ENCODE measurements at regions not wholly inside any gene's neighbourhood (a gene's known extent, or its start where the extent isn't known, plus 50 kb on each side); places are given as distances from the start of the nearest gene placed in this dataset.

DNA sequence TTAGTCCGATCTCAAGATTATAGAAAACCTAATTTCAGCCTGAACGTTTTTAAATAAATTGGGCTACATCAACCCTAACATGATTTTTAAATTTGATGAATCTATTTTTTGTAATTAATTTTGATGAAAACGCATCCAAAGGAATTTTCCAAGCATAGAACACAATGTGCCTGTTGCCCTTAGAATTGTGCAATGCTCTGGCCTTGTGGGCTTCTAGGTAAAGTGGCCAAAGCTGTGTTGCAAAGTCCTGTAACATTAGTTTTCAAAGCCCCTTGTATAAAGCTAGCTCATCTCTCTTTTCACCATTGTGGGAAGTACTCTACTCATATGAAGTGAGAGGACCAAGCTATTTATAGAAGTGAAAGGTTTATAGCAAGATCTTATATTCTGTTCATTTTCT lies 138.4 kb upstream of the PRPS1L1 start:
- Histone ChIP-seq H3K27ac (ENCODE audit: low read length, poor library complexity, severe bottlenecking) (no peak overlapping the region), H3K4me3 (ENCODE audit: insufficient read depth in 1 of 2, low read depth in 1 of 2, low read length in 2 of 2) (no peak overlapping the region), H3K4me1 (ENCODE audit: control insufficient read depth, insufficient read depth, low read depth, low read length) (no peaks in the 10 kb centered on the region), H4K8ac (ENCODE audit: low read length) (no peak overlapping the region), H2AFZ (ENCODE audit: low read depth, low read length) (no peak overlapping the region), H3K27me3 (ENCODE audit: control insufficient read depth in 1 of 2, insufficient read depth in 1 of 2, low read length in 2 of 2) (no peaks in the 10 kb centered on the region), H3K36me3 (ENCODE audit: control insufficient read depth in 1 of 2, insufficient read depth in 2 of 2, low read depth in 1 of 2, low read length in 2 of 2) (no peaks in the 10 kb centered on the region), H3K4ac (ENCODE audit: low read depth in 1 of 2, low read length in 2 of 2) (no peak overlapping the region), H2BK12ac (ENCODE audit: low read length in 2 of 2) (no peak overlapping the region), H3K9ac (ENCODE audit: low read length) (no peak overlapping the region), H2BK120ac (ENCODE audit: low read depth, low read length) (no peak overlapping the region), H2AK5ac (ENCODE audit: low read length, severe bottlenecking) (no peak overlapping the region), H3K79me1 (replicated peaks; ENCODE audit: low read length, poor library complexity, severe bottlenecking) (no peaks in the 10 kb centered on the region), H4K91ac (ENCODE audit: low read length) (no peak overlapping the region), H3K9me3 (ENCODE audit: control insufficient read depth, low read length) (no peaks in the 10 kb centered on the region), H3K14ac (ENCODE audit: low read length in 2 of 2) (no peak overlapping the region), H3K23ac (ENCODE audit: low read length in 2 of 2) (no peak overlapping the region), H2BK15ac (ENCODE audit: low read depth, poor library complexity, severe bottlenecking) (no peak overlapping the region), H3K4me2 (ENCODE audit: low read length, poor library complexity, severe bottlenecking) (no peak overlapping the region), H3K18ac (ENCODE audit: low read depth in 1 of 2, low read length in 2 of 2) (no peak overlapping the region), H2BK5ac (ENCODE audit: low read depth, low read length, poor library complexity, severe bottlenecking) (no peak overlapping the region)
- 93% methylated on average over 3 of the region's 3 CpGs for WGBS
- DNase-seq = no peak

DNA sequence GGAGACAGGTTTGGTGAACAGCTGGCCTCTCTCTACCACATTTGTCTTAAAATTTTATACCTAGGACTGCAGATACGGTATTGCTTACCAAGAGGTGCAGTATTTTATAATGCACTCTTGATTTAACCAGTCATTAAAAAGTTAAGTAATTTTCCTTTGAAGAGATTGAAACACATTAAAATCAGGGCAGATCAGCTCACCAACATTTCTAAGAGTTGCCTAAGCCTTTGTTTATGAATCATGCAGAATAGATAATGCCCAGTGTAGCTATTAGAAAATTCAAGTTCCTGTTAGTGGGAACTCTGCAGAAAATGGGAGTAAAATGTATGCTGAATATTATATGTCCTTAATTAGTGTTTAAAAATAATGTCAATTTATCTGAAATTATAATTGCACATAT lies 140.2 kb upstream of the PRPS1L1 start:
- no peak for DNase-seq
- Histone ChIP-seq H2AK5ac (ENCODE audit: low read length, severe bottlenecking) (no peak overlapping the region), H3K27ac (ENCODE audit: low read length, poor library complexity, severe bottlenecking) (no peak overlapping the region), H3K27me3 (ENCODE audit: control insufficient read depth in 1 of 2, insufficient read depth in 1 of 2, low read length in 2 of 2) (no peaks in the 10 kb centered on the region), H3K4me1 (ENCODE audit: control insufficient read depth, insufficient read depth, low read depth, low read length) (no peaks in the 10 kb centered on the region), H2BK15ac (ENCODE audit: low read depth, poor library complexity, severe bottlenecking) (no peak overlapping the region), H4K91ac (ENCODE audit: low read length) (no peak overlapping the region), H3K4me3 (ENCODE audit: insufficient read depth in 1 of 2, low read depth in 1 of 2, low read length in 2 of 2) (no peak overlapping the region), H3K4ac (ENCODE audit: low read depth in 1 of 2, low read length in 2 of 2) (no peak overlapping the region), H2BK120ac (ENCODE audit: low read depth, low read length) (no peak overlapping the region), H3K9ac (ENCODE audit: low read length) (no peak overlapping the region), H2AFZ (ENCODE audit: low read depth, low read length) (no peak overlapping the region), H3K14ac (ENCODE audit: low read length in 2 of 2) (no peak overlapping the region), H3K79me1 (replicated peaks; ENCODE audit: low read length, poor library complexity, severe bottlenecking) (no peaks in the 10 kb centered on the region), H3K4me2 (ENCODE audit: low read length, poor library complexity, severe bottlenecking) (no peak overlapping the region), H3K18ac (ENCODE audit: low read depth in 1 of 2, low read length in 2 of 2) (peak overlapping the region in 1 of 2 experiments; percentile 62), H3K9me3 (ENCODE audit: control insufficient read depth, low read length) (no peaks in the 10 kb centered on the region), H2BK5ac (ENCODE audit: low read depth, low read length, poor library complexity, severe bottlenecking) (no peak overlapping the region), H3K23ac (ENCODE audit: low read length in 2 of 2) (no peak overlapping the region), H3K36me3 (ENCODE audit: control insufficient read depth in 1 of 2, insufficient read depth in 2 of 2, low read depth in 1 of 2, low read length in 2 of 2) (no peaks in the 10 kb centered on the region), H2BK12ac (ENCODE audit: low read length in 2 of 2) (peak overlapping the region in 1 of 2 experiments; percentile 54), H4K8ac (ENCODE audit: low read length) (no peak overlapping the region)
- no CpG with 5 or more reads among the region's 1 CpG for WGBS

DNA sequence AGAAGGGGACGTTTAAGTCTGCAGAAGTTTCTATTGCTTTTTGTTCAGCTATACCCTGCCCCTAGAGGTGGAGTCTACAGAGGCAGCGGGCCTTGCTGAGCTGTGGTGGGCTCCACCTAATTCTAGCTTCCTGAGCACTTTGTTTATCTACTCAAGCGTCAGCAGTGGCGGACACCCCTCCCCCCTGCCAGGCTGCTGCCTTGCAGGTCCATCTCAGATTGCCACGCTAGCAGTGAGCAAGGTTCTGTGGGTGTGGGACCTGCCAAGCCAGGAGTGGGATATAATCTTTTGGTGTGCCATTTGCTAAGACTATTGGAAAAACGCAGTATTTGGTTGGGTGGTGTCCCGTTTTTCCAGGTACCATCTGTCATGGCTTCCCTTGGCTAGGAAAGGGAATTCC lies 147.3 kb upstream of the PRPS1L1 start:
- 83% methylated on average over 7 of the region's 7 CpGs for WGBS
- Histone ChIP-seq H4K91ac (ENCODE audit: low read length) (peak overlapping the region; percentile 15), H3K9me3 (ENCODE audit: control insufficient read depth, low read length) (no peaks in the 10 kb centered on the region), H3K9ac (ENCODE audit: low read length) (no peak overlapping the region), H3K18ac (ENCODE audit: low read depth in 1 of 2, low read length in 2 of 2) (no peak overlapping the region), H3K79me1 (replicated peaks; ENCODE audit: low read length, poor library complexity, severe bottlenecking) (no peaks in the 10 kb centered on the region), H4K8ac (ENCODE audit: low read length) (peak overlapping the region; percentile 49), H3K4me2 (ENCODE audit: low read length, poor library complexity, severe bottlenecking) (no peak overlapping the region), H3K4me1 (ENCODE audit: control insufficient read depth, insufficient read depth, low read depth, low read length) (no peaks in the 10 kb centered on the region), H3K14ac (ENCODE audit: low read length in 2 of 2) (no peak overlapping the region), H2BK120ac (ENCODE audit: low read depth, low read length) (peak overlapping the region; percentile 5), H3K27ac (ENCODE audit: low read length, poor library complexity, severe bottlenecking) (no peak overlapping the region), H3K23ac (ENCODE audit: low read length in 2 of 2) (no peak overlapping the region), H2AFZ (ENCODE audit: low read depth, low read length) (no peak overlapping the region), H3K4me3 (ENCODE audit: insufficient read depth in 1 of 2, low read depth in 1 of 2, low read length in 2 of 2) (no peak overlapping the region), H2BK15ac (ENCODE audit: low read depth, poor library complexity, severe bottlenecking) (no peak overlapping the region), H3K36me3 (ENCODE audit: control insufficient read depth in 1 of 2, insufficient read depth in 2 of 2, low read depth in 1 of 2, low read length in 2 of 2) (no peaks in the 10 kb centered on the region), H3K27me3 (ENCODE audit: control insufficient read depth in 1 of 2, insufficient read depth in 1 of 2, low read length in 2 of 2) (no peaks in the 10 kb centered on the region), H2BK12ac (ENCODE audit: low read length in 2 of 2) (peak overlapping the region in 1 of 2 experiments; percentile 39), H3K4ac (ENCODE audit: low read depth in 1 of 2, low read length in 2 of 2) (no peak overlapping the region), H2AK5ac (ENCODE audit: low read length, severe bottlenecking) (no peak overlapping the region), H2BK5ac (ENCODE audit: low read depth, low read length, poor library complexity, severe bottlenecking) (no peak overlapping the region)
- DNase-seq = no peak

DNA sequence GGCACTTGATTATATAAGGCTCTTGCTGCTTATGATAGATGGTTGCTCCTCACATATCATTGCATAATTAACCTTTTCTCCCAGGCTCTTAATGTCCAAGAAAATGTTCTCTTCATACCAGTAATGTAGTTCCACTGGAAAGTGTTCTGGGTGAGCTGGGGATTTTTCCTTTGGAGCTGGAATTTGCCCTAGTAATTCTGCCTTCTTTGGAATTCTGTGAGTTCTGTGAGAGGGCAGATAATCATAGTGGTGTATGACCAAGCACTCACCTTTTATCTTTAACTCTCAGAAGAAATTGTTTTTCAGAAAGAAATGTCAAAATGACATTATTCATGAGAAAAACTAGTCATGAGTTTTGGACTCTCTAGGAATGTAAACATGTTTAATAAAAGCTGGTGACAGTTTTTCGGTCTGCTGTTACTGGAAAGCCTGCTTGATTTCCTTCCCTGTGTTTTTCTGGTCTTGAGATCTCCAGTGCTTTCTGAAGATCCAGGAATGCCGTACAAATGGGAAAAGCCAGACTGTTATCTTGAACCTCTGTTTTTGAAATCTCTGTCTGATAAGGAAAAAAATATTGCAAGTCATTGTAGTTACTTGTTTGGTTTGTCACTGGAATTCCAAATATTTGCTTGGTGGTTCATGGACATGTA lies 148.3 kb upstream of the PRPS1L1 start:
- Histone ChIP-seq H2BK5ac (ENCODE audit: low read depth, low read length, poor library complexity, severe bottlenecking) (no peak overlapping the region), H3K4me2 (ENCODE audit: low read length, poor library complexity, severe bottlenecking) (no peak overlapping the region), H2AK5ac (ENCODE audit: low read length, severe bottlenecking) (no peak overlapping the region), H4K8ac (ENCODE audit: low read length) (no peak overlapping the region), H4K91ac (ENCODE audit: low read length) (no peak overlapping the region), H2BK12ac (ENCODE audit: low read length in 2 of 2) (no peak overlapping the region), H2AFZ (ENCODE audit: low read depth, low read length) (no peak overlapping the region), H3K27ac (ENCODE audit: low read length, poor library complexity, severe bottlenecking) (no peak overlapping the region), H3K23ac (ENCODE audit: low read length in 2 of 2) (no peak overlapping the region), H3K4ac (ENCODE audit: low read depth in 1 of 2, low read length in 2 of 2) (no peak overlapping the region), H3K36me3 (ENCODE audit: control insufficient read depth in 1 of 2, insufficient read depth in 2 of 2, low read depth in 1 of 2, low read length in 2 of 2) (no peaks in the 10 kb centered on the region), H3K4me3 (ENCODE audit: insufficient read depth in 1 of 2, low read depth in 1 of 2, low read length in 2 of 2) (no peak overlapping the region), H3K79me1 (replicated peaks; ENCODE audit: low read length, poor library complexity, severe bottlenecking) (no peaks in the 10 kb centered on the region), H2BK15ac (ENCODE audit: low read depth, poor library complexity, severe bottlenecking) (no peak overlapping the region), H3K9ac (ENCODE audit: low read length) (no peak overlapping the region), H3K4me1 (ENCODE audit: control insufficient read depth, insufficient read depth, low read depth, low read length) (no peaks in the 10 kb centered on the region), H3K14ac (ENCODE audit: low read length in 2 of 2) (no peak overlapping the region), H2BK120ac (ENCODE audit: low read depth, low read length) (no peak overlapping the region), H3K27me3 (ENCODE audit: control insufficient read depth in 1 of 2, insufficient read depth in 1 of 2, low read length in 2 of 2) (no peaks in the 10 kb centered on the region), H3K9me3 (ENCODE audit: control insufficient read depth, low read length) (no peaks in the 10 kb centered on the region), H3K18ac (ENCODE audit: low read depth in 1 of 2, low read length in 2 of 2) (no peak overlapping the region)
- 47% methylated on average over 2 of the region's 2 CpGs for WGBS
- peak; percentile 33 for DNase-seq
